Stomach (tissue), 4 donors: ENCODE measurements at regions not wholly inside any gene's neighbourhood (a gene's known extent, or its start where the extent isn't known, plus 50 kb on each side); places are given as distances from the start of the nearest gene placed in this dataset.

Experiments
- CTCF ChIP-seq, 7 experiments: fragments of 450-650 bp in 4 of 7; fragments of 200-600 bp in 3 of 7; sonication (generic) in 3 of 7; IDR thresholded peaks; one replicate each; pipeline ENCODE4 v1.5.1; 2016 to 2019; ENCODE audit warnings: antibody characterized with exemption in 7 of 7, control low read depth in 2 of 7, mild to moderate bottlenecking in 1 of 7
- EP300 ChIP-seq: sonication (generic); formaldehyde crosslinking; IDR thresholded peaks from one replicate; pipeline ENCODE4 v1.6.1; 2017; ENCODE audit warnings: antibody characterized with exemption
- POLR2A ChIP-seq, 4 donors: fragments of 450-650 bp; IDR thresholded peaks; one replicate each; pipeline ENCODE4 v1.6.1; 2016; ENCODE audit warnings: antibody characterized with exemption in 4 of 4, control low read depth in 2 of 4, mild to moderate bottlenecking in 1 of 4, moderate library complexity in 1 of 4
- POLR2AphosphoS5 ChIP-seq, 3 donors: sonication (generic); formaldehyde crosslinking; IDR thresholded peaks; one replicate each; pipeline ENCODE4 v1.6.1; 2016; ENCODE audit warnings: antibody characterized with exemption in 3 of 3

- TF ChIP-seq CTCF (IDR thresholded peaks at IDR 0.05) (no peak), POLR2A (IDR thresholded peaks at IDR 0.05) (no peak), EP300 (no peak), POLR2AphosphoS5 (IDR thresholded peaks at IDR 0.05) (no peak)
These were observed 57.9 kb upstream of the RNU6-1 start for GRCh38 chr15:67897646-67898339.
